Endothelial cell (in vitro differentiated cells): ENCODE measurements at regions not wholly inside any gene's neighbourhood (a gene's known extent, or its start where the extent isn't known, plus 50 kb on each side); places are given as distances from the start of the nearest gene placed in this dataset.

Experiments
- DNase-seq: peaks from one replicate; pipeline ENCODE4 v3.0.0; 2021; ENCODE audit warnings: low spot score
- H3K27ac Mint-ChIP-seq: one replicate; pipeline ENCODE4 v1.8.0; 2021; ENCODE audit warnings: mixed read lengths, inconsistent platforms; ENCODE audit not compliant: unreplicated experiment
- H3K27me3 Mint-ChIP-seq: one replicate; pipeline ENCODE4 v1.8.0; 2021; ENCODE audit warnings: mild to moderate bottlenecking, moderate library complexity, mixed read lengths, inconsistent platforms; ENCODE audit not compliant: unreplicated experiment
- H3K36me3 Mint-ChIP-seq: one replicate; pipeline ENCODE4 v1.8.0; 2021; ENCODE audit warnings: mild to moderate bottlenecking, low read depth, mixed read lengths, inconsistent platforms; ENCODE audit not compliant: unreplicated experiment
- H3K4me1 Mint-ChIP-seq: one replicate; pipeline ENCODE4 v1.8.0; 2021; ENCODE audit warnings: mild to moderate bottlenecking, mixed read lengths, inconsistent platforms; ENCODE audit not compliant: unreplicated experiment
- H3K4me3 Mint-ChIP-seq: one replicate; pipeline ENCODE4 v1.8.0; 2021; ENCODE audit warnings: mild to moderate bottlenecking, mixed read lengths, inconsistent platforms; ENCODE audit not compliant: unreplicated experiment
- H3K9me3 Mint-ChIP-seq: one replicate; pipeline ENCODE4 v1.8.0; 2021; ENCODE audit warnings: mixed read lengths, inconsistent platforms; ENCODE audit not compliant: unreplicated experiment
- TF ChIP-seq, protein P1 (sequence below): fragments of 200-600 bp; sonication (generic); IDR thresholded peaks from one replicate; pipeline ENCODE4 v1.5.0; 2021; ENCODE audit warnings: antibody characterized with exemption; ENCODE audit not compliant: unreplicated experiment

DNA sequence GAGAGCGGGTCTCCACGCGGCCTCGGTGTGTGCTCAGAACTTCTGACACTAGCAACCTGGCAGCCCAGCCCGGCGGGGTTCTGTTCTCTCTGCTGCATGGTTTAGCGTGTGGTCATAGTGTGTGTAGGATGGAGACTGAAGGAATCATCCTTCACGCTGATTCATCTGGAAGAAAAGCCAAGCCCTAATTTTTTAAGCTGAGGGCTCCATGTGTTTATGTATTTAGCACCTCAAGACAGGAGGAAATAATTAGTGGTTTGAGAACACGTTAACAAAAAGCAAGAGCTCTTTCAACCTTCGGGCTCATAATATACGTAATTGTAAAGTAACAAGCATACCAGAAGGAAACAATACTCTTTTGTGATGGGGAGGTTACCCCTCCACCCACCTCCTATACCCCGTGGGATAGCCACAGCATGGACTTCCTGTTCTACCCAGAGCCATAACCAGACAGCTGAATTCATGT lies 504.6 kb upstream of the MKI67 start:
- H3K4me1 Mint-ChIP-seq, result peaks cover 12% of the 10 kb centered on the region
- DNase-seq, result no peak
- TF ChIP-seq, protein P1, sequence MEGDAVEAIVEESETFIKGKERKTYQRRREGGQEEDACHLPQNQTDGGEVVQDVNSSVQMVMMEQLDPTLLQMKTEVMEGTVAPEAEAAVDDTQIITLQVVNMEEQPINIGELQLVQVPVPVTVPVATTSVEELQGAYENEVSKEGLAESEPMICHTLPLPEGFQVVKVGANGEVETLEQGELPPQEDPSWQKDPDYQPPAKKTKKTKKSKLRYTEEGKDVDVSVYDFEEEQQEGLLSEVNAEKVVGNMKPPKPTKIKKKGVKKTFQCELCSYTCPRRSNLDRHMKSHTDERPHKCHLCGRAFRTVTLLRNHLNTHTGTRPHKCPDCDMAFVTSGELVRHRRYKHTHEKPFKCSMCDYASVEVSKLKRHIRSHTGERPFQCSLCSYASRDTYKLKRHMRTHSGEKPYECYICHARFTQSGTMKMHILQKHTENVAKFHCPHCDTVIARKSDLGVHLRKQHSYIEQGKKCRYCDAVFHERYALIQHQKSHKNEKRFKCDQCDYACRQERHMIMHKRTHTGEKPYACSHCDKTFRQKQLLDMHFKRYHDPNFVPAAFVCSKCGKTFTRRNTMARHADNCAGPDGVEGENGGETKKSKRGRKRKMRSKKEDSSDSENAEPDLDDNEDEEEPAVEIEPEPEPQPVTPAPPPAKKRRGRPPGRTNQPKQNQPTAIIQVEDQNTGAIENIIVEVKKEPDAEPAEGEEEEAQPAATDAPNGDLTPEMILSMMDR, result no peak
- no peaks in the 10 kb centered on the region for H3K9me3 Mint-ChIP-seq
- H3K27me3 Mint-ChIP-seq, result no peaks in the 10 kb centered on the region
- H3K4me3 Mint-ChIP-seq, result no peak overlapping the region
- no peaks in the 10 kb centered on the region for H3K36me3 Mint-ChIP-seq
- H3K27ac Mint-ChIP-seq, result no peak overlapping the region

DNA sequence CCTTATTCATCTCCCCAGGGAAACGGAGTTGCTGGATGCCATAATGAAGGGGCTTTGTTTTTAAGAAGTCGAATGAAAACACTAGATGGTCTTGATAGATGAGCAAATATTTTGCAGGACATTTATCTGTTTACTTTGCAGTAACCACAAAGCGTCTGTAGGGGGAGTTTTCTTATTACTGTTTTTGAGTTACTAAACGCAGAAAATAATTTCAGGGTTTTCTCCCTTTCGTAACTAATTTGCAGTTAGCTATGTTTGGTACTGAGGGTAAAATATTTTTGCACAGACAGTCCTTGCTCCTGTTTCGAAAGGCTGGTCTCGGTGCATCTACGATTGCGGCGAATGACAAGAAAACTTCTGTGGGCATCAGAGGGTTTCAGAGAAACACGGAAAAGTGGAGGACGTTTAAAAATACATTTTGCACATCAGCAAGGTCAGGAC lies 505.6 kb upstream of the MKI67 start:
- TF ChIP-seq, protein P1, result peak; percentile 86
- H3K4me3 Mint-ChIP-seq, result no peak overlapping the region
- H3K4me1 Mint-ChIP-seq, result peaks cover 12% of the 10 kb centered on the region
- H3K27ac Mint-ChIP-seq, result no peak overlapping the region
- H3K36me3 Mint-ChIP-seq, result no peaks in the 10 kb centered on the region
- H3K27me3 Mint-ChIP-seq, result no peaks in the 10 kb centered on the region
- DNase-seq, result no peak
- no peaks in the 10 kb centered on the region for H3K9me3 Mint-ChIP-seq

DNA sequence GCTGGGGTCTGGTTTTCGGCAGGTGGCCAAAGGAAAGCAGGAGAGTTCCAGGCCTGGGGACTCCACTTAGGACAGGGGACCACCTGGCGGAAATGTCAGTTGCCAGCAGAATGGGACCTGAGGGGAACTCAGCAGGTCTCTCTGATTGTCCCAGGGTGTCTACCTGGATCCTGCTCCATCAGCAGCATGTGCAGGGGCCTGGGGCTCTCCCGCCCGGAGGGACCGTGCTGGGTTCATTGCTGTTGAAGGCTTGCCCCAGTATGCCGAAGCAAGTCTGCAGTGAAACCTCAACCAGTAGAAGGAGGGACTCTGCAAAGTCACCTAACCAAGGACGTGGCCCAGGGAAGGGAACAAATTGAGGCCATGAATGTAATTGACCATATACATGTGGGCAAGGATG lies 506.5 kb upstream of the MKI67 start:
- Mint-ChIP-seq H3K36me3 (no peaks in the 10 kb centered on the region), H3K27ac (no peak overlapping the region), H3K4me3 (no peak overlapping the region), H3K4me1 (peaks cover 12% of the 10 kb centered on the region), H3K27me3 (no peaks in the 10 kb centered on the region), H3K9me3 (no peaks in the 10 kb centered on the region)
- DNase-seq, result no peak
- TF ChIP-seq, protein P1, result no peak

DNA sequence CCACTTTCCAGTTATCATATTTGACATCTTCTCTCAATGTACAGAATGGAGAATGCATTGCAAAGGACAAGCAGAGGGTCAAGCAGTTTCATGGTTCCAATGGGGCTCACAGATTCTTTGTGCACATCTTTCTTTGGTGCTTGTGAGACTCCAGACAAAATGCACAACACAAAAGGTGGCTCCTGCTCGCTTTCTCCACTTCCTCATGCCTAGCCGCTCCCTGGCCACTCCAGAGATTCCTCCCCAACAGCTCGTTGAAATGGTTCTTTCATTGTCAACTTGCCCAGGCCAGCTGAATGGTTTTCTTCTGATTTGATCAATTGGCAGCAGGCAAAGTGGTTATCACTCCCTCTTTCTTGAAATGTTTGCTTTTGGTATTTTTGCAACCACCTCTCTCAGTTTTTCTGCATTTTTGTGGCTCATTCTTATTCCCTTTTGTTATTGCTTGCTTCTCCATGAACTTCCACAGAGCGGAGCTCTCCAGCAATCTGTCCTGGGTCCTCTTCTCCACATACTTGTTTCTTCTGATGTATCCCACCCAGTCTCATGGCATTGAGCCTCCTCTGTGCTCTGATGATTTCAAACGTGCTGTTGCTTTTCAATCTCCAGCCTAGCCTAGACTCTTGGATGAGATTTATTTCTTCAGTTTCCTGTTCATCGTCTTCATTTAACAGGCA lies 507.8 kb upstream of the MKI67 start:
- H3K36me3 Mint-ChIP-seq, result no peaks in the 10 kb centered on the region
- no peak for DNase-seq
- no peaks in the 10 kb centered on the region for H3K27me3 Mint-ChIP-seq

DNA sequence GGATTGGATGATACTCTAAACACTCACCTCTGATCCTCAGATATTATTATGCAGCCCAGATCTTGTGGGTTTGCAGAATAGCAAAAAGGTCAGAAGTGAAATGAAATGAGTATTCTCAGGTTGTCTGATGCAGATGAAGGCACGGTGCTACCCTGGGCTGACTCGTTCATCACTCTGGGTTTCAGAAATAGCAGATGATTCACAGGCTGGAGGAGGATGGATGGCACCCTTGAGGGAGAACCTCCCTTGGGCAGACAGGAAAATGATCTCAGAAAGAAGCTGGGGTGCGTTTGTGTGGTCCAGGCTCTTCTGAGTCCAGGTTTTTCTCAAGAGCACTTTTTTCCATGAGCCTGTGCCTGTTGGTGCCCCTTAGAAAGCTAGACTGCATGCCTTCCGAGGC lies 515.8 kb upstream of the MKI67 start:
- no peaks in the 10 kb centered on the region for H3K9me3 Mint-ChIP-seq
- H3K4me3 Mint-ChIP-seq, result no peak overlapping the region
- no peaks in the 10 kb centered on the region for H3K36me3 Mint-ChIP-seq
- TF ChIP-seq, protein P1, result no peak
- H3K4me1 Mint-ChIP-seq, result no peaks in the 10 kb centered on the region
- no peaks in the 10 kb centered on the region for H3K27me3 Mint-ChIP-seq
- no peak overlapping the region for H3K27ac Mint-ChIP-seq
- DNase-seq, result no peak

More for the DNA sequence above, 507.8 kb upstream of the MKI67 start:
- Mint-ChIP-seq H3K27ac (no peak overlapping the region), H3K4me3 (no peak overlapping the region), H3K4me1 (peaks cover 12% of the 10 kb centered on the region), H3K9me3 (no peaks in the 10 kb centered on the region)
- TF ChIP-seq, protein P1, result no peak
